HG02840 (cell line): ENCODE measurements at regions not wholly inside any gene's neighbourhood (a gene's known extent, or its start where the extent isn't known, plus 50 kb on each side); places are given as distances from the start of the nearest gene placed in this dataset.

Experiments used
- ATAC-seq: cut with Tn5 transposase; IDR thresholded peaks from one replicate; pipeline ENCODE4 v1.9.1; 2021; ENCODE audit warnings: mild to moderate bottlenecking, moderate library complexity, moderate number of reproducible peaks; ENCODE audit not compliant: unreplicated experiment, low FRiP score

DNA sequence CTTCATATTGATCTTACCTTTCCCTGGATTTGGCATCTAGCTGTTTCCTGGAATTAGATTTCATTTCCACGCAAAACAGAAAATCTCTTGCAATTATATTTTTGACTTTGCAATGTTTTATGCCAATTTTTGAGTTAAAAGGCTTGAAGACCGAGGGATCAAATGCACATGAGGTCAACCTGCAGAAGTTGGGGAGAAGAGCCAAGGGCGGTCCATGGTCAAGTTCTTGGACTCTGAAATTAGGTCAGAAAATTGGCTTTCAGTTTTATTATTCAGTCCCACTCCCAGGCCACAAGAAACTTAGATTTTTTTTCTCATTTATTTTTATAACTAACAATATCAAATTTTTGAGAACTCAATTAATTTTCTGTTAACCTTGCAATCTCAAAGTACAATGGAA, 499.1 kb upstream of the USP24 start:
- no peak for ATAC-seq

- ATAC-seq = no peak
Measured at GRCh38 chr1:55713516-55713915, 498.4 kb upstream of the USP24 start.

- no peak for ATAC-seq
Measured at GRCh38 chr1:55712148-55712547, 497.0 kb upstream of the USP24 start.

DNA sequence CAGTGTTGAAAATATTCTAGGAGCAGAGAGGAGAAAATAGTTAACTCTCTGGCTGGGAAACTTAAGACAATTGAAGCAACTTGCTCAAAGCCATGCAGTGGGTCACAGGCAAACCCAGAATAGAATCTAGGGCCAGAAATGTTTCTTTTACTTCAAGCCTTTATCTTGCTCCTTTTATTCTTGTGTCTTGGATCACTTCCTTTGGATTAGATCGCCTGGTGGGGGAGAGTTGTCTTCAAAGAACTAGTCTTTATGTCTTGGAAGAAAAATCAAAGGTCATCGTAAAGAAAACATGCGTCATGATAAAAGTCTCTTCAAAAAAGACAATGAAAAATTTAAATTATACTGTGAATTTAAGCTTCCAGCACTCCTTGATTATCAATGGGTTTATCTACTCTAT, 493.6 kb upstream of the USP24 start:
- ATAC-seq = no peak

DNA sequence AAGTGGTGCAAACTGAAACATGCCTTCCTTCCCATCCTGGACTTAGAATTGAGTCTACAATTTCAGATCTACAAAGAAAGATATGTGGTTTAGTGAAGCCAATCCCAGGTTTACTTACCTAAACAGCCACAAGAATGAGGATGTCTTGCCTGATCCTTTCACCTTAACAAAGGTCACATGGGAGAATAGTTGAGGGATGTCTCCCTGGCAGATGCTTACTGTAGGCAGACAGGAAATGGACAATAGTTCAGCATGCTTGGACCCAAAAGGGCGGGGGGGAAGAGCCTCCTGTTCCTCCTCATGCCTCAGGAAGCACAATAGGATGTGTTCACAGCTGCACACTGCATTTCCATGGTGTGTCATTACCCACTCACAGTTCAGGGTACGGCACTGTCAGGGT, 492.7 kb upstream of the USP24 start:
- no peak for ATAC-seq

DNA sequence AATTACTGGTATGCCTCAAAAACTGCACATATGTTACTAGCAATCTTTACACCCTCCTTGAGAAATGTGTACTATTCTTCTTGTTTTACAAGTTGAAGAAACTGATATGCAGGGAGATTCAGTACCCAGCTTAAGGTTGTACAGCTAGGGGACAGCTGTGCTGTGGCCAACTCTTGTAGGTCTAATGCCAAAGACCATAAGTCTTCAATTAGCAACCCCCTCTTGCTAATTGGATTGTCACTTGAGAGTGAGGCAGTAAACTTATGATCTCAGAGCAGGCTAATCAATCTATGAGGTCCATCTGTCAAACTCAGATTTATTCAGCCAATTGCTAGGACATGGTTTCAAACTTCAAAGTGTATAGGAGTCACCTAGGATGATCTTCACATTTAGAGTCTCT, 492.0 kb upstream of the USP24 start:
- no peak for ATAC-seq

DNA sequence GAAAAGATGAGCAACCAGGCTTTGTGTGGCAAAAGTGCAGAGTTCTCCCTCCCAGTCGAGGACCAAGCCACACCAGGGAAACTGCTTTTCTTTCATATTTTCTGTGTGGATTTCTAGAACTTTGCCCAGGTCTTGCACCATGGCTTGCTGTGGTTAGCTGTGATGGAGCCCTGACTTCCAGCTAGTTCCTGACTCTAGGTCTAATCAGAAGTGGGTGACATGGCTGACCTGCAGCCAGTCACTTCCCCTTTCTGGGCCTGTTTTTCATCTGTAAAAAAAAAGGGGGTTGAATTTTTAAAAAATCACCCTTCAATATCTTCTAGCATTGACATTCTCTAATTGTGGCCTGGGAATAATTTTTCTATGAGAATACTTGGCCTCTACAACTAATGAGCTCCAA, 491.2 kb upstream of the USP24 start:
- ATAC-seq = no peak

- ATAC-seq = no peak
Measured at GRCh38 chr1:55703726-55704363, 488.7 kb upstream of the USP24 start.

GRCh38 chr1:55702064-55702463, 486.9 kb upstream of the USP24 start:
- ATAC-seq = no peak

- no peak for ATAC-seq
Measured at GRCh38 chr1:55700359-55701130, 485.4 kb upstream of the USP24 start.

DNA sequence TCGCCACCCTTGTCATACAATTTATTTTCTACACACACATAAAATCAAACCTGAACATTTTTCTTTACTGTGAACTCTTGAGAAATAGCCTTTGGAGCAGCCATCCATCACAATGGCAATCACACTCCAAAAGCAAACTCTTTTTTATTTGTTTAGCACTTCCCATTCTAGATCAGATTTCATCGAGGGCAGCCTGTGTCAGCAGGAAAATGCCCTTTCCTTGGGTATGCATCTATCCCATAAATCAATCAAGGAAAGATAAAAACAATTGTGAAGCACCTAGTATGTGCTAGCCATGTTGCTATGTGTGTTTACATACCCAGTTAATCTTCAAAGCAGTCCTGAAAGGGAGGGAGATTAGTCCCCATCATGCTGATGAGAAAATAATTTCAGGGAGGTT, 484.1 kb upstream of the USP24 start:
- no peak for ATAC-seq

DNA sequence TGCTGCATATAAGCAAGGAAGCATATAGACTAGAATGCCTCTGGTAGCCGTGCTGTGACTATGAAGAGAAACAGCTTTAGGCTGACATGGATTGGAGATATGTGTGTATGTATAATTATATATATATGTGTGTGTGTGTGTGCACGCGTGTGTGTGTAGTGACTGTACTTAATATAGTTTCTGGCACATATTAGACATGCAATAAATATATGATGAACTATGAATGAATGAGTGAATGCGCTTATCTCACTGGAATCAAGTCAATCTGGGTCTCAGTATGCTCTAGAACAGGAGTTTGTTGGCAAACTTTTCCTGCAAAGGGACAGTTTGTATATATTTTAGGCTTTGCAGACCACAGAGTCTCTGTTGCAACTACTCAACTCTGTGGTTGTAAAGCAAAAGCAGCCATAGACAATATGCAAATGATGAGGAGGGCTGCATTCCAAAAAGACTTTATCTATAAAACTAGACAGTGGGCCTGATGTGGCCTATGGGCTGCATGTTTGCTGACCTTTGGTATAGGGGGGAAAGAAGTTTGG, 482.9 kb upstream of the USP24 start:
- no peak for ATAC-seq

GRCh38 chr1:55696891-55697290, 481.7 kb upstream of the USP24 start:
- no peak for ATAC-seq

- no peak for ATAC-seq
Measured at GRCh38 chr1:55696181-55696754, 481.1 kb upstream of the USP24 start.

DNA sequence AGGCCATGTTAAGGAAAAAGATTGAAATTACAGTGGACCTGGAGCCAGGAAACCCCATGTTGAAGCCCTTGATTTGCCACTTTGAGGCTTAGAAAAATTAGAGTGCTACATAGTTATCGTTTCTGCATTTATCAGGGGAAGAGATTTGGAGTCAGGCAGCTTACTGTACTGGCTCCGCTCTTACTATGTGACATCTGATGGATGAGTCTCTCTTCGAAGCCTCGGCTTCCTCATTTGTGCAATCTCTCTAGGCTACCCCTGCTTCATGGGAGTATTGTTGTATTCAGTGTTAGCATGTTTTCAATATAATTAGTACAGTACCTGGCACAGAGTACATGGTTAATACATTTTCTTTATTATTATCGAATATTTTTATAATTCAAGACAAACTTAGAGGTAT, 480.4 kb upstream of the USP24 start:
- ATAC-seq = no peak

DNA sequence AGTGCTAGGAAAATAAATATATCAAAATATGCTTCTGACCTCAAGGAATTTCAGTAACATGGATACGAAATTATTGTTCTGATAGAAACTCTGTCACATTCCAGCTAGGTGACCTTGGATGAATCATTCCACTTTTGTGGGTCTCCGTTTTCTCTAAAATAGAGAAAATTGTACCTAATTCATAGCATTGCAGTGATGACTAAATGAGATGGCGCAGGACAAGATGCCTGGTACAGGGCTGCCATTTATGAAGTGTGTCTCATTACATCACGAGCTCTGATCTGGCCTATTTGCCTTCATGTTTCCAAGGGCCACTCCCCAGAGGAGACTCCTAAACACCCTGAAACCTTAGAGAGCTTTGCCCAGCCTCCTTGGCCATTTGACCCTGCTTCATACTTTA, 480.0 kb upstream of the USP24 start:
- ATAC-seq = no peak

DNA sequence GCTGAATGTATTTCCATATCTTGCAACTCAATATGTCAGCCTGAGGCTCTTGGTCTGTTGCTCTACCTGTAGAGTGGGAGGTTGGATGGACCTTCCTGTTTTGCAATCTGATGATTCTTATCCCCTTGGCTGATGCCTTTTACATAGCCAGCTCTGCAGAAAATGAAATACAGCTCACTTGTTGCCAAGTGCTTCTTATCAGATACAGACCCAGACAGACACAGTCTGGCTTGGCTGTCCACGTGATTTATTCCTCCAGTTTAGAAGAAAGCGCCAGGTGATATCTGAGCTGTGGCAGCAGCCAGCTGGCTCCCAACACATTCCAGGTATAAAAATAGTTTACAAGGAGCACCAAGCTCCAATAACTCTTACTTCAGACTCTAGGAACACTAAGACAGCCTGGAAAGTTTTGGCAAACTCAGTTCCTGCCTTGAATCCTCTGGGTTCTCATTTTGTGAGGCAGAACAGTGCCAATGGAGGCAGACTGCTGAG, 479.2 kb upstream of the USP24 start:
- no peak for ATAC-seq

DNA sequence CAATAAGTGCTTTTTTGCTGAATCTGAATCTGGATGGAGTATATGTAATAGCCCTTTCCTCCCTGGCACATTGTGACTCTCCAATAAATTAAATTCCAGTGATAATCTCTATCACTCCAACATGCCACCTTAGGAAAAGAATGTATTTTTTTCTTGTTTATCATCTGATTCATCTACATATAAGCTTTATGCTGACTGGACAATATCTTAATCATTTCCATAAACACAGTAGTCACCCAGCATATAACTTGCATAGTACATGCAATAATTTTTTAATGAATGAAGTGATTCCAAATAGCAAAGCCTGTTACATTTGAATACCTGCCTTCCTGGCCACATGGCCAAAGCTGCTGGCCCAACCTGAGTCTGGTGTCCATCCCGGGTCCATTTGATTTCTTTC, 477.6 kb upstream of the USP24 start:
- no peak for ATAC-seq

- no peak for ATAC-seq
Measured at GRCh38 chr1:55690366-55690765, 475.2 kb upstream of the USP24 start.

GRCh38 chr1:55689800-55690199, 474.6 kb upstream of the USP24 start:
- no peak for ATAC-seq

DNA sequence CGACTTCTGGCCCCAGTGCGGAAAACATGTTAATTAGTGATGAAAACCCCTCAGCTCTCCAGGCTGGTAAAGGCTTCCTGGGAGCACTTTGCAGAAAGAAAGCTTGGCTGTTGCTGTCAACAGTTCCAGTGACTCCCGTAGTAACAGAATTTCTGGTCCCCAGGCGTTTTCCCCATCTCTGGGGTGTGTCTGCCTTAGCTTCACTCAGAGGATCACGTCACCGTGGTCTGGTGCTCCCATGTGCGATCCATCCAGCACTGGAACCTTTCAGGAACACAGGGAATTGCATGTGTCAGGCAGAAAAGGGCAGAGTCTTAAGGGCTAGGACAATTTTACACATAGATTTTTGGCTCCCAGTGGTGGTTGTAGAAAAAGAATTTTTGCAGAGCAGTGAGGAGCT, 470.4 kb upstream of the USP24 start:
- ATAC-seq = no peak
